Stimulated activated CD4-positive, alpha-beta T cell treated with anti-CD3 and anti-CD28 coated beads, Interleukin-15, amount 100 ng/mL, for 48 hours (primary cell): ENCODE measurements at regions not wholly inside any gene's neighbourhood (a gene's known extent, or its start where the extent isn't known, plus 50 kb on each side); places are given as distances from the start of the nearest gene placed in this dataset.
"Not testable (repeated sequence)": the region's sequence is repeated elsewhere in the genome, so short reads cannot be mapped to it uniquely, and the experiment has no call there.

ENCODE experiments used
- DNase-seq, 2 donors: peaks; one replicate each; pipeline ENCODE4 v3.0.0-alpha.2; 2020; ENCODE audit warnings: low read depth in 2 of 2

DNA sequence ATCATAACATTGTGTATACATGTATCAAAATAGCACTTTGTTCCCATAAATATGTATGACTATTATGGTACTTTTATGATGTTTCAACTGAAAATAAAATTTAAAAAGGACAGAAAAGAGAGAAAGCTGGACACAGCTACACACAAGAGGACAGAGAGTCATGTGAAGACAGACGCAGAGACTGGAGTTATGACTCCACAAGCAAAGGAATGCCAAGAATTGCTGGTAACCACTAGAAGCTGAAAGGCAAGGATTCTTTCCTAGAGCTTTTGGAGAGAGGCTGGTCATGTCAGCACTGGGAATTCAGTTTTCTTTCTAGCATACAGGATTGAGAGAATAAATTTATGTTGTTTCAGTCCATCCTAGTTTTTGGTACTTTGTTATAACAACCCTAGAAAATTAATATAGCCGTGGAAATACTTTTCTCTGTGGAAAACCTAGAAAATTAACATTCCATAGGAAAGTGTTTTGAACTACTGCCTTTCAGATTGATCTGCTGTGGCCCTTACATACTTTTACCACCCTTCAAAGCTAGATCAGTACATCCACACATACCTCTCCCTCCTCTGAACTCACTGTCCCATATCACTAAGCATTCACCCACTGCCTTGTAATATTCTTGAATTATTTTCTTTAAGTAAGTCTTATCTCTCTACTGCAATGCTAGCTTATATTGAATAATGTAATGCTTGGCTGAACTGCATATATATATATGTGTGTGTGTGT lies 575.3 kb downstream of the IPMK start:
- DNase-seq = no peak

GRCh38 chr10:57689596-57690297 lies 577.9 kb downstream of the IPMK start:
- no peak for DNase-seq

DNA sequence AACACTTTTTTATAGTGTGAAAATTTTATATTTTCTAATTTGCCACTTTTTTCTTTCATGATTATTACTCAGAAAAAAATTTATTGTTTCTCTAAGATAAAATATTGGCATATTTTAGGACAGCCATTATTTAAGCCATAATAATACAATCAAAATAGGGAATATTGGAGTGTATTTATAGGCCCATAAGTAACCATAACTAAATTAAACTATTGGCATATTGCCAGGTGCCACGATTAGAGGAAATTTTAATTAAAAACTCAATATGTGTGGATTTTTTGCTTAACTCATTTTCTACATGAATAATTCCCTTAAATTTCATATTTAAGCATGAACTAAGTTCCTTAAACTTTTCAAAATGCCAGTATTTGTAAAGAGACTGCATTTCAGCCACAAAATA lies 587.8 kb downstream of the IPMK start:
- DNase-seq = no peak

DNA sequence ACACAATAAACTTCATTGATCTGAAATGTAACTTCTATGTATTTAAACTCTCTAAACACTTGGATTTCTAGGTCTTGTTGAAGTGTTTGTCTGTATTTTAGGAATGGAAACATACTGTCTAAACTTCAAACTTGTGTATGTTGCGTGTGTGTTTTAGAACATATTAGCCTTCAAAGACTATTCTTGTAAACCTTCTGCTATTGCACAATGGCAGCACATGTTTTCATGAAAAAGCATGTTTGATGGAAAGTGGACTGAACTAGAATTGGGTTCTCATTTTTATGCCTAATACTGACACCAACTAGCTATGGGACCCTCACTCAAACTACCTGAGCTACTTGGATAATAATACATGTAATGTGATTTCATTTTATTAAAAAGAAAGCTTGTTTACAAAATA lies 592.6 kb downstream of the IPMK start:
- no peak for DNase-seq

GRCh38 chr10:57673446-57673960 lies 594.2 kb downstream of the IPMK start:
- DNase-seq = no peak

GRCh38 chr10:57664815-57665214 lies 602.9 kb downstream of the IPMK start:
- DNase-seq = no peak

- DNase-seq = no peak
Observed at GRCh38 chr10:57663401-57663800, 604.3 kb downstream of the IPMK start.

DNA sequence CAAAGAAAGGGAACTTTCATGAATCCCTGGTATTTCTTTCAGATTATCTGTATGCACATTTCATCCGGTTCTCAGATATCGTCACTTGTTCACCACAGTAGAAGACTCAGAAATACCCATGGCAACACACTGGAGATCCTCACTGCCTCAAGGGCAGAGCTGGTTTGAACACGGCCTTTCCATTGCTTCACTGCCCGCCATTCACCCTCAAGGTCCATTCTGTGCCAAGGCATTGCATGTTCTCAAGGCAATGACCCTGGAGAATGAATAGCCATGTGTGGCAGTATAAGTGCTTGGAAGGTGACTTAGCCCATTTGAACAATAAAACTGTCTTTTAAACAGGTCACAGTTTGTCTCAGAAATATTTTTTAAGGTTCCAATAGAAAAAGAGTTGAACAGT lies 606.5 kb downstream of the IPMK start:
- DNase-seq = no peak

DNA sequence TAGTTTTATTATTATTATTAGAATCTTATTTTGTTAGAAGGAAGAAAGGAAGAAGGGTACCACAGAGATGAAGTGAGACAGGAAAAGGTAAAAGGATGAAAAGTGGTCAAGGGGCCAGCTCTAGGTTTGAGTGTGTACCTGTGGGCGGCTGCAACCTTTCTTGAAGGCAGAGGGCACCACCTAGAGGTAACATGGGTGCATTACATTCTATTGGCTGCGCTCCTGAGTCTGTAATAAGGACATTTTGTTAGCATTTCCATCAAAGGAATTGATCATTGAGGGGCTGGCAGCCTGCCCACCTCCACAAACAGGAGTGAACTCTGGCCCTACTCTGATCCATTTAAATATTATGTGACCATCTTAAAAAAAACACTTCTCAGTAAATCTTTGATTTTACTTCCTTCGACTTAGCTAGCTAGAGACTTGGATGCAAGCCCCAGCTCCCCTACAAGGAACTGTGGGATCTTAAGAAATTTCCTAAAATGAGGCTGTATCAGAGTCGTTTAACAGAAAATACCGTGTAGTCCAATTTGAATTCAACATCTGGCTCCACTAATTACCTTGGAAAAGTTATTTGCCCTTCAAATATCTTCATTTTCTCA lies 610.4 kb downstream of the IPMK start:
- no peak for DNase-seq

- no peak for DNase-seq
Observed at GRCh38 chr10:57654856-57655255, 612.8 kb downstream of the IPMK start.

DNA sequence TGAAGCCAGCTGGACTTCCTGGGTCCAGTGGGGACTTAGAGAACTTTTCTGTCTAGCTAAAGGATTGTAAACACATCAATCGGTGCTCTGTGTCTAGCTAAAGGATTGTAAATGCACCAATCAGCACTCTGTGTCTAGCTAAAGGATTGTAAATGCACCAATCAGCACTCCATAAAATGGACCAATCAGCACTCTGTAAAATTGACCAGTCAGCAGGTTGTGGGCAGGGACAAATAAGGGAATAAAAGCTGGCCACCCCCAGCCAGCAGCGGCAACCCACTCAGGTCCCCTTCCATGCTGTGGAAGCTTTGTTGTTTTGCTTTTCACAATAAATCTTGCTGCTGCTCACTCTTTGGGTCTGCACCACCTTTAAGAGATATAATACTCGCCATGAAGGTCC lies 622.6 kb downstream of the IPMK start:
- not testable (repeated sequence) for DNase-seq

DNA sequence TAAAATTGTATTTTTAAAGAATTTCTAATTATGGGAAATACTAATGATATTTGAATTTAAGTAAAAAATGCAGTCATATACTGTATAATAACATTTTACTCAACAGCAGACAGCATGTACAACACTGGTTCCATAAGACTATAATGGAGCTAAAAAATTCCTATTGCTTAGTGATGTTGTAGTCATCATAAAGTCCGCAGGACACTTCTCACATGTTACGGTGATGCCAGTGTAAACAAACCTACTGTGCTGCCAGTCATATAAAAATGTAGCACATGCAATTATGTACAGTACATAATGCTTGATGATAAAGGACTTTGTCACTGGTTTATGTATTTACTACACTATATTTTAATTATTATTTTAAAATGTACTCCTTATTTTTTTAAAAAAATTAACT lies 629.3 kb downstream of the IPMK start:
- no peak for DNase-seq

DNA sequence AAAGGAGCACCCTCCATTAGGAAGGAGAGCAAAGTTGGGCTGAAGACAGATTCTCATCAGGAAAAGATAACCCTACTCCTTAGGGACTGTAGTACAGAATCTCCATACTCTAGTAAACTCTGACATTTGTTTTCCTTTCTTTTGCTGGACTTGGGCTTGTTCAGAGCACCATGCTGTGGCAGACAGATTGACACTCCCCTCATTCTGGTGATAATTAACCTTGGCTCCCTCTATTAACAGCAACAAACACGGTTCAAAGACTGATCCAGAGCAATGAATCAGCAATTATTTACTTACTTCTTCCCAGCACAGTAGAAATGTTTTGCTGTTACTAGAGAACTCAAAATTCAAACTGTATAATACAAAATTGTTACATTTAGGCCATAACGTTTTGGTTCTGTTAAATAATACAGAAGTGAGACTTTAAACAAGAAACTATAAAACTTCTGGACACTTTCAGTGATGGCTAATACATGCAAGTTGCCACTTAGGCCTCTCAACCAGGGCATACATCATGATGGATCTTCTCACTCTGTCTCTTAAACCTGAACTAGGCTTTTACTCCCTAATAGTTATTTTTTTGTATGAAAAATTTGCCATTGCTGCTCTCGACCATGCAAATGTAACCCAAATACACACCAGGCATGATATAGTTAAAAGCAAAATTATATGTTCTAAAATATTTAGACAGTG lies 639.0 kb downstream of the IPMK start:
- DNase-seq = no peak

GRCh38 chr10:57627642-57628178 lies 640.0 kb downstream of the IPMK start:
- DNase-seq = no peak

DNA sequence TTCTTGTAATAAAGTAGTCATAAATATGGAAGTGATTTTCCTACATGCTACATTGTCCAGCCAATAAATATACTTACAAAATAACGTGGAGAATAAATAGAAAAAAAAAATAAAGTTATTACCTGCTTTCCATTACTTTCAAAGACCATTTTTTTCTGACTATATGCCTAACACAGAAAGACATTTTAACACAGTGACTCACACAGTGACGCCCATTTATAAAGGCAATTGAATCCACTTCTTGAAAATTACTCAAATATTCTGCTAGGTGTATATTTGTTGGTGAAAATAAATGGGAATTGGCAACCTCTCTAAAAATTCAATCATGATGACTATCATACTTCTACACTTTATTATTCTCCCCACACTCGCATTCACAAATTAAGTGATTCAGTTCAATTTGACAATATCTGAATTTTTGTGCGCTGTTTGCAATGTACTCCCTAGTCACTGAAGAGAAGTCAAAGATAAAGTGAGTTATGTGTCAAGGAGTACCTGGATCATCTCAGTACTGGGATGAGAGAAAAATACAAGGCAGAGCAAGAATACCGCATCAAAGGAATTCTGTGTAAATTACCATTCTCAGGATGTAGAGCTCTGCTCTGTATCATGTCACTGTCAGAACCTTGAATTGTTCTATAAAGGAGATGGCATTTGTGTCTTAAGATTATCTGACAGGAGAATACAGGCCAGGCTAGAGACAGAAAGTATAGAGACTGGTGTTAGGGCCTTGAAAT lies 642.7 kb downstream of the IPMK start:
- DNase-seq = no peak

GRCh38 chr10:57624066-57624465 lies 643.6 kb downstream of the IPMK start:
- DNase-seq = no peak

DNA sequence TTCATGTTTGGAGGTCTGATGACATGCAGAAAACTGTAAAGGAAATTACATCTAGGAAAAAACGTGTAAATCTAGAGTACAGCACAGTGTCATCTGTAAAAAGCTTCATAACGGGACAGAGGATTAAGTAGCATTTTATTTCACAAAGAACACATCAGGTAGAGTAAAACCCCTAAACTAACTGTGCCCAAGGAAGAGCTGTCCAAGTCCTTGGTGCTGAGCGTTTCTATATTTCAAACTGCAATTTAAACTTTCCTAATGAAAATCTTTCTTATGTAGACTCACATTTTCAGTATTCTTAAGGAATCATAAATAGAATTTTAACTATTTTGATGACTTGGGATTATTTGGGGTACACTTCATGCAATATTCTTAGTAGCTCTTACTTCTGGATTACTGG lies 646.2 kb downstream of the IPMK start:
- no peak for DNase-seq

DNA sequence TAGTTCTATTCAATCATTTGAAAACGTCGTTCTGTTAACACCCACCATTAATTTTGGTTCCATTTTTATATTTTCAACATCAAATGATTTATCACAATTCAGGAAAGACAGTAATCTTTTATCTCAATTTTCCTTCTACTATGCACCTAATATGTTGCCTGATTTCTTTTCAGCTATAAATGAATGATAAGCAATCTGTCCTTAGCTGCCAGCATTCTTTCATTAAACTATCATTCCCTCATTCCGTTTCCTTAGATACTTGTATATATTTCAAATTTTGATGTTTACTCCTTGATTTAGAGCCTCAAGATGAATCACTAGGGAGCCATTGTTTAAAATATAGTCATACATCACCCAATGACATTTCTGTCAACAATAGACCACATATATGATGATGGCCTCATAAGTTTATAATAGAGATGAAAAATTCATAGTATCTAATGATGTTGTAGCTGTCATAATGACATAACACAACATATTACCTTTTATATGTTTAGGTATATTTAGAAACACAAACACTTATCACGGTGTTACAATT lies 661.7 kb downstream of the IPMK start:
- no peak for DNase-seq

- no peak for DNase-seq
Observed at GRCh38 chr10:57599440-57599839, 668.3 kb downstream of the IPMK start.

DNA sequence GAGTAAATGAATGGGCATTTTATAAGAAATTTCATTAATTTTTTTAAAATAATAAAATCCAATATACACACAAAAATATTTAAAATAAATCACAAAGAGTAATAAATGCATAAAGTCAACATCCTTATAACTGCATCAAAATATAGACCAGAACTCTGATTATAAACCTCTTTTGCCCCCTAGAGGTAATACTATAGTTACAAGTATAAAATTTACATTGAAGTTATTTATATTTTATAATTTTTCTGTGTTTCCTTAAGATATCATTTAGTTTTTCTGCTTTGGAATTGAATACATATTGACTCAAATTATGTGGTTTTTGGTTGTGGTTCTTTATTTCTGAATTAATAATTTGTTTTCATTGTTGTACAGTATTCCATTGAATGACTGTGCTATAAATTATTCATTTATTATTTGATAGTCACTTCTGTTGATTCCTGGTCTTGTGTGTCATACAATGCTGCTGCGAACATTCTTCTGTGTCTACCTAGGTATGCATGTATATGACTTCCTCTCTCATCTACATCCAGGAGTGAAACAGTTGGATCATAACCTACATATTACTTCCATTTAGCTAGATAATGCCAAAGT lies 673.6 kb downstream of the IPMK start:
- DNase-seq = no peak

DNA sequence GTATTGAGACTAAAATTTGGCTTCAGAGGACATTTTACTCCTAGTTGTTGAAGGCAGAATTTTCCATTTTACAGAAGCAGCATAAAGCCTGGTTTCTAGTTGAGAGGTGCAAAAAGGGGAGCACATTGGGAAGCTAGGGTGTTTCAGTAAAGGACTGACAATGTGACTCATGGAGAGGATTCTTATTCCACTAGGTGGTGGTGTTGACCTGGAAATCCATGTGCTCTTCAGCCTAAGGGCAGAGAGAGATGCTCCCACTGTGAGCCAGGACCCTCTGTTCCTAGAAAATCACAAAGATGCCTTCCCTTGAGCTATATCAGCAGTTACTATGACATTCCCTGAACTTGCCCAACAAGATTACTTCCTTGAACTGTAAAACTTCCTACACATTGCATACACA lies 687.8 kb downstream of the IPMK start:
- DNase-seq = no peak
